GM23338 (cell line): ENCODE measurements at regions not wholly inside any gene's neighbourhood (a gene's known extent, or its start where the extent isn't known, plus 50 kb on each side); places are given as distances from the start of the nearest gene placed in this dataset.

Experiments
- ATAC-seq: fragments of 200-7000 bp; cut with Tn5 transposase; 3 replicates; pipeline ENCODE4 v1.9.1; 2020
- DNase-seq: peaks from one replicate; pipeline ENCODE4 v3.0.0-alpha.2; 2015; ENCODE audit warnings: low spot score
- H2AFZ ChIP-seq: fragments of 200-600 bp; sonication (generic); 2 replicates; pipeline ENCODE4 v1.8.0; 2016; ENCODE audit warnings: antibody characterized with exemption, mild to moderate bottlenecking, moderate library complexity
- H3F3A ChIP-seq: fragments of 200-600 bp; sonication (generic); replicated peaks from 2 replicates; pipeline ENCODE4 v1.8.0; 2017; ENCODE audit warnings: antibody characterized with exemption, mixed run types, low read depth
- H3K27ac ChIP-seq: fragments of 200-600 bp; sonication (generic); 2 replicates; pipeline ENCODE4 v1.6.1; 2016; ENCODE audit warnings: low read depth
- H3K27me3 ChIP-seq: fragments of 200-600 bp; sonication (generic); 2 replicates; pipeline ENCODE4 v1.8.0; 2016; ENCODE audit warnings: mild to moderate bottlenecking, mixed run types, moderate library complexity; ENCODE audit not compliant: insufficient read depth
- H3K36me3 ChIP-seq: fragments of 200-600 bp; sonication (generic); 2 replicates; pipeline ENCODE4 v1.8.0; 2016; ENCODE audit warnings: mild to moderate bottlenecking; ENCODE audit not compliant: insufficient read depth
- H3K4me1 ChIP-seq: fragments of 200-600 bp; sonication (generic); 2 replicates; pipeline ENCODE4 v1.8.0; 2016; ENCODE audit warnings: mild to moderate bottlenecking, moderate library complexity; ENCODE audit not compliant: insufficient read depth
- H3K4me2 ChIP-seq: fragments of 200-600 bp; sonication (generic); 2 replicates; pipeline ENCODE4 v1.7.1; 2017; ENCODE audit warnings: mixed run types
- H3K4me3 ChIP-seq: fragments of 200-600 bp; sonication (generic); 2 replicates; pipeline ENCODE4 v1.6.1; 2016; ENCODE audit warnings: mixed run types
- H3K79me2 ChIP-seq: fragments of 200-600 bp; sonication (generic); replicated peaks from 2 replicates; pipeline ENCODE4 v1.8.0; 2017; ENCODE audit warnings: mild to moderate bottlenecking; ENCODE audit not compliant: insufficient read depth
- H3K9me2 ChIP-seq: fragments of 200-600 bp; sonication (generic); 2 replicates; pipeline ENCODE4 v1.8.0; 2017; ENCODE audit not compliant: insufficient read depth
- H4K20me1 ChIP-seq: fragments of 200-600 bp; sonication (generic); replicated peaks from 2 replicates; pipeline ENCODE4 v1.8.0; 2017; ENCODE audit warnings: mild to moderate bottlenecking; ENCODE audit not compliant: insufficient read depth
- H3K27ac Mint-ChIP-seq: 2 replicates; pipeline ENCODE4 v1.8.0; 2020; ENCODE audit warnings: inconsistent platforms, mild to moderate bottlenecking, moderate library complexity, mixed read lengths
- H3K27me3 Mint-ChIP-seq: 3 replicates; pipeline ENCODE4 v1.8.0; 2022; ENCODE audit warnings: low read depth, mild to moderate bottlenecking, moderate library complexity, mixed read lengths, inconsistent platforms; ENCODE audit not compliant: insufficient read depth, poor library complexity
- H3K36me3 Mint-ChIP-seq: 3 replicates; pipeline ENCODE4 v1.8.0; 2021; ENCODE audit warnings: low read depth, mild to moderate bottlenecking, inconsistent platforms, moderate library complexity, mixed read lengths
- H3K4me1 Mint-ChIP-seq: 3 replicates; pipeline ENCODE4 v1.8.0; 2020; ENCODE audit warnings: mild to moderate bottlenecking, inconsistent platforms, mixed read lengths
- H3K4me3 Mint-ChIP-seq: 3 replicates; pipeline ENCODE4 v1.8.0; 2021; ENCODE audit warnings: moderate library complexity, mild to moderate bottlenecking, inconsistent platforms, mixed read lengths
- H3K9me3 Mint-ChIP-seq: 3 replicates; pipeline ENCODE4 v1.8.0; 2020; ENCODE audit warnings: moderate library complexity, mild to moderate bottlenecking, inconsistent platforms, mixed read lengths
- CTCF ChIP-seq, 2 experiments: fragments of 200-600 bp in 1 of 2; sonication (generic) in 1 of 2; conservative IDR thresholded peaks; 2 replicates each; pipeline versions ENCODE4 v1.5.1 to v1.6.1; 2016 to 2017; ENCODE audit warnings: antibody characterized with exemption in 2 of 2, low read depth in 2 of 2, mild to moderate bottlenecking in 2 of 2, moderate library complexity in 1 of 2
- ETS1 ChIP-seq: IDR thresholded peaks from 2 replicates; pipeline ENCODE4 v1.6.1; 2016; ENCODE audit warnings: antibody characterized with exemption
- JUNB ChIP-seq: IDR thresholded peaks from one replicate; pipeline ENCODE4 v1.6.1; 2016; ENCODE audit warnings: antibody characterized with exemption; ENCODE audit not compliant: unreplicated experiment
- NANOG ChIP-seq: IDR thresholded peaks from 2 replicates; pipeline ENCODE4 v1.6.1; 2016; ENCODE audit warnings: antibody characterized with exemption, borderline replicate concordance
- STAT1 ChIP-seq: IDR thresholded peaks from one replicate; pipeline ENCODE4 v1.6.1; 2016; ENCODE audit warnings: antibody characterized with exemption; ENCODE audit not compliant: unreplicated experiment
- ZNF114 ChIP-seq: fragments of 250-450 bp; sonication (Bioruptor Pico); IDR thresholded peaks from 2 replicates; pipeline ENCODE4 v1.5.0; 2020; ENCODE audit warnings: mild to moderate bottlenecking, moderate library complexity
- ZNF462 ChIP-seq: fragments of 250-450 bp; sonication (Bioruptor Pico); IDR thresholded peaks from 2 replicates; pipeline ENCODE4 v1.5.0; 2020; ENCODE audit warnings: mild to moderate bottlenecking, moderate library complexity

GRCh38 chr16:62715701-62716100 is 679.5 kb upstream of the CDH8 start:
- Mint-ChIP-seq H3K27me3 (peaks cover 5% of the 10 kb centered on the region), H3K27ac (no peak overlapping the region), H3K36me3 (no peaks in the 10 kb centered on the region), H3K9me3 (no peaks in the 10 kb centered on the region; the same call in 1 of the 3 replicates), H3K4me1 (peaks cover 3% of the 10 kb centered on the region; the same call in 1 of the 3 replicates), H3K4me3 (no peak overlapping the region)
- Histone ChIP-seq H3K9me2 (no peaks in the 10 kb centered on the region; the same call in 1 of the 2 replicates), H3K27me3 (no peaks in the 10 kb centered on the region), H3K4me1 (no peaks in the 10 kb centered on the region), H3K4me2 (no peak overlapping the region), H3K4me3 (no peak overlapping the region), H3K27ac (no peak overlapping the region), H4K20me1 (no peaks in the 10 kb centered on the region), H3F3A (no peaks in the 10 kb centered on the region), H3K36me3 (no peaks in the 10 kb centered on the region), H3K79me2 (no peaks in the 10 kb centered on the region), H2AFZ (no peak overlapping the region)
- ATAC-seq = no peak
- DNase-seq = no peak
- TF ChIP-seq ETS1 (no peak), STAT1 (no peak), ZNF114 (CRISPR knock-in tag) (no peak), JUNB (no peak), ZNF462 (no peak), CTCF (conservative IDR thresholded peaks at IDR 0.05; ENCODE audit: low read depth in 2 of 2) (no peak), NANOG (no peak)
